Mucosa of rectum (tissue), 2 donors: ENCODE measurements at regions not wholly inside any gene's neighbourhood (a gene's known extent, or its start where the extent isn't known, plus 50 kb on each side); places are given as distances from the start of the nearest gene placed in this dataset.

ENCODE experiments used
- H3K27ac ChIP-seq, 2 donors: one replicate each; pipeline ENCODE4 v1.7.0; 2013; ENCODE audit warnings: inconsistent platforms in 2 of 2, low read depth in 2 of 2, low read length in 2 of 2
- H3K27me3 ChIP-seq, 2 donors: one replicate each; pipeline ENCODE4 v1.7.0; 2013; ENCODE audit warnings: low read length in 2 of 2; ENCODE audit not compliant: control insufficient read depth in 2 of 2, insufficient read depth in 2 of 2
- H3K36me3 ChIP-seq, 2 donors: one replicate each; pipeline ENCODE4 v1.7.0; 2013; ENCODE audit warnings: low read length in 2 of 2; ENCODE audit not compliant: control insufficient read depth in 2 of 2, insufficient read depth in 2 of 2
- H3K4me1 ChIP-seq, 2 donors: one replicate each; pipeline ENCODE4 v1.7.0; 2013; ENCODE audit warnings: low read length in 2 of 2, mild to moderate bottlenecking in 1 of 2; ENCODE audit not compliant: control insufficient read depth in 2 of 2, insufficient read depth in 2 of 2
- H3K4me3 ChIP-seq, 2 donors: one replicate each; pipeline ENCODE4 v1.7.0; 2013; ENCODE audit warnings: low read length in 2 of 2
- H3K9ac ChIP-seq, 2 donors: one replicate each; pipeline ENCODE4 v1.7.0; 2013; ENCODE audit warnings: low read length in 2 of 2, low read depth in 1 of 2, mild to moderate bottlenecking in 1 of 2
- H3K9me3 ChIP-seq, 2 donors: one replicate each; pipeline ENCODE4 v1.7.0; 2013; ENCODE audit warnings: low read length in 2 of 2; ENCODE audit not compliant: control insufficient read depth in 2 of 2
- donor health status: healthy.
- donor health status: Normal muscosa, but diverticular disease.

DNA sequence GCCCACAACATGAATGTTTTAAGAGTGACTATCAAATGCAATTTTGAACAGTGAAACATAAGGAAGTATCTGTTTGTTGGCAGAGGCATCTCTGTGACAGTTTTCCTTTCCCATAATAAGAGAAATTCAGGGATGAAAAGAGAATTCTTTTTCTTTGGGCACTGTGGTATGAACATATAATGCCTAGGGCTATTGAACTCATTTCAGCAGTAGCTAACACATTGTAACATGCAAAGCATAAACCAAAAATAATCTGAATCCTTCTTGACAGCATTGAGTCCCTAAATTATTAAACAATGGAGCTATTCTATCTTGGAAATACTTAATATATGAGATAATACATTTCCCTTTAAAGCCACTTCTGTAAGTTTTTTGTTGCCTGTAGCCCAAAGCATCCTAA, 633.0 kb upstream of the B3GALT2 start:
- no peak overlapping the region for H3K9ac ChIP-seq
- H3K27ac ChIP-seq: no peak overlapping the region
- H3K27me3 ChIP-seq: no peaks in the 10 kb centered on the region
- H3K4me3 ChIP-seq: no peak overlapping the region
- H3K4me1 ChIP-seq: no peaks in the 10 kb centered on the region
- no peaks in the 10 kb centered on the region for H3K36me3 ChIP-seq
- no peaks in the 10 kb centered on the region for H3K9me3 ChIP-seq

GRCh38 chr1:193807208-193807607, 620.8 kb upstream of the B3GALT2 start:
- no peak overlapping the region for H3K27ac ChIP-seq
- H3K9me3 ChIP-seq: no peaks in the 10 kb centered on the region
- no peak overlapping the region for H3K9ac ChIP-seq
- no peaks in the 10 kb centered on the region for H3K27me3 ChIP-seq
- H3K36me3 ChIP-seq: no peaks in the 10 kb centered on the region
- no peak overlapping the region for H3K4me3 ChIP-seq
- no peaks in the 10 kb centered on the region for H3K4me1 ChIP-seq

DNA sequence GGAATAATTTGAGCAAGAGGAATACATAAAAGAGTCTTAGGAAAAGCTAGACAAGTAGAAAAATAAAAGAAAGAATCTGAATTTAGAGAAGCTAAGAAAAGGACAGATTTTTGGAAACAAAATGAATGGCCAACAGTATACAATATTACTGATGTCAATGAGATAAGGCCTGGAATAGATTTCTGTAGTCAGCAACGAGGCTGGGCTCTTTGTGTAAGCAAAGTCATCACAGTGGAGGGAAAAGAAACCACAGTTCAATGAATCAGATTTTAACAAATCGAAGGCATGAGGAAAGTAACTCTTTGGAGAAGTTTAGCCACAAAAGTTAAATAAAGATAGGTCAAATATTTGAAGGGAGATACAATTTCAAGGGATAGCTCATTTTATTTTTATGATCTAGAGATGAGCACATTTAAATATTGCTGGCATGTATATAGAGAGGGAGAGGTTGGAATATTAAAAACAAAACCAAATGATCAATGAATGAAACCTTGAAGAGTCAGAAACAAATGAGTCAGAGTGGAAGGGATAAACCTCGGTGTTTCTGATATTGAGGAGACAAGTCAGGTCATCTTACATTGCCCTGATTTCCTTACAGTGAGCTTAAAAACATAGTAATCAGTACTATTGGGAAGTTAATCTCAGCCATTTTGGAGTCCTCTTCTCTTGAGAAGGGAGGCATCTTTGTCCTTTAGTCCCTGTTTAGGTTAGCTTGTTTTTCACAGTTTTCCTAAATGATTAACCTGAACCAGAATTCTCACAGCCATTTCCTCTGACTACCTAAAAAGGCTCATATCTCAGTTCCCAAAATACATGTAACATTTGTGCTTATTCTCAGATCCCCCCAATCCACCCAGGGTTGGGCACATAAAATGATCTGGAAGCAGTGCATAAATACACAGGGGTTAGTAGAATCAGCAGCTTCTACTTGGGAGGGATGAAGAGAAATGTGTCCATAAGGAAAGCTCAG, 620.0 kb upstream of the B3GALT2 start:
- Histone ChIP-seq H3K9me3 (no peaks in the 10 kb centered on the region), H3K27ac (no peak overlapping the region), H3K36me3 (no peaks in the 10 kb centered on the region), H3K4me1 (no peaks in the 10 kb centered on the region), H3K4me3 (no peak overlapping the region), H3K9ac (no peak overlapping the region), H3K27me3 (no peaks in the 10 kb centered on the region)

- Histone ChIP-seq H3K4me1 (no peaks in the 10 kb centered on the region), H3K4me3 (no peak overlapping the region), H3K27me3 (no peaks in the 10 kb centered on the region), H3K27ac (no peak overlapping the region), H3K36me3 (no peaks in the 10 kb centered on the region), H3K9ac (no peak overlapping the region), H3K9me3 (no peaks in the 10 kb centered on the region)
Measured at GRCh38 chr1:193799948-193800690, 613.7 kb upstream of the B3GALT2 start.

DNA sequence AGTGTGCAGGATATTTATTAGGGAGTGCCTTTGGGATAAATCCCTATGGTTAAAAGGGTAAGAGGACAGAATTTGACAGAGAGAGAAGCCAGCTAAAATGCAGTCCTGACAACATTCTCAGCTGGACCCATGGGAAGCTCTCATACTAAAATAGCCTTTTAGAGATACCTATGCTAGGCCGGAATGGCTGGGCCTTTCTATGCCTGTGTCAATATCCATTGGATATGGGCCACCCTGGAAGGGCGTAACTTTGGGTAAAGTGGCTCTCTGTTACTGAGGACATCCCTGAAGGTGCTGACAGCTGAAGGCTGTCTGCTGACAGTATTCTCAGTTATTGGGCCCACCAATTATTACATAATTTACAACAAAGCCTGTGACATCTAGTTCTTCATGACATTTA, 613.0 kb upstream of the B3GALT2 start:
- no peak overlapping the region for H3K4me3 ChIP-seq
- H3K9ac ChIP-seq: no peak overlapping the region
- H3K36me3 ChIP-seq: no peaks in the 10 kb centered on the region
- no peaks in the 10 kb centered on the region for H3K4me1 ChIP-seq
- H3K27me3 ChIP-seq: no peaks in the 10 kb centered on the region
- H3K9me3 ChIP-seq: no peaks in the 10 kb centered on the region
- H3K27ac ChIP-seq: no peak overlapping the region

DNA sequence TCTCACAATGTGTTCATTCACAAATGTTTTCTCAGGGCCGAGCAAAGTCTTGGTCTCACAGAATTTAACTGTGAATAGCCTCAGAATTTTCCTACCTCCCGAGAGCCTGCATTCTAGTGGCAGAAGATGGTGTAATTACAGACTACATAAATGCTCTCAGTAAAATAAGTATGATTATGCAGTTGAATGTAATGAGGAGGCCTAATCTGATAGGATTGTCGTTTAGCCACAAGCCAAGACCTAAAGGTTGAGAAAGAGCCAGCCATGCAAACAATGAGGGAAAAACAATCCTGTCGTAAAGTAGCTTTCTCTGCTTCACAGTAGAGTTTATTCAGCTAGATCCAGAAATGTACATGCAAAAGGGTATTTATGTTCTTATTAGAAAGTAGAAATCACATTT, 607.8 kb upstream of the B3GALT2 start:
- Histone ChIP-seq H3K27ac (peak overlapping the region in 1 of 2 donors; percentile 5), H3K9me3 (no peaks in the 10 kb centered on the region), H3K36me3 (no peaks in the 10 kb centered on the region), H3K27me3 (no peaks in the 10 kb centered on the region), H3K4me1 (peaks cover 0 to 3% of the 10 kb centered on the region in 2 donors), H3K9ac (no peak overlapping the region), H3K4me3 (no peak overlapping the region)

DNA sequence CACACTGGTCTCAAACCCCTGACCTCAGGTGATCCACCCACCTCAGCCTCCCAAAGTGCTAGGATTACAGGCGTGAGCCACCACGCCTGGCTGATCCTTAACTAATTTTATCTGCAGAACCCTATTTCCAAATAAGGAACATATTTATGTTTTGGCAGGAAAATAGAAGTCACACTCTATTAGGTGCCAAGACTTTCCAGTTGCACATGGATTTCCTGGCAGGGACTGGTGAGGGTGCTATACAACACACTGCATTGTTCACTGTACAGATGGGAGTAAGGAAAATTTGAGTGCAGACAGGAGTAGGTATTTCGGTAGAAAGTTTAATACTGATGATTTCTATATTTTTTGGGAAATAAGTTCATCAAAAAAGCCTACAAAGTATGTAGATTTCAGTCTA, 605.3 kb upstream of the B3GALT2 start:
- Histone ChIP-seq H3K9me3 (no peaks in the 10 kb centered on the region), H3K36me3 (no peaks in the 10 kb centered on the region), H3K27me3 (no peaks in the 10 kb centered on the region), H3K4me3 (no peak overlapping the region), H3K27ac (no peak overlapping the region), H3K4me1 (peaks cover 3 to 12% of the 10 kb centered on the region in 2 donors), H3K9ac (no peak overlapping the region)

- H3K36me3 ChIP-seq: no peaks in the 10 kb centered on the region
- peak overlapping the region; percentile 75 to 78 for H3K27ac ChIP-seq
- H3K9me3 ChIP-seq: no peaks in the 10 kb centered on the region
Measured at GRCh38 chr1:193787061-193787460, 600.6 kb upstream of the B3GALT2 start.

DNA sequence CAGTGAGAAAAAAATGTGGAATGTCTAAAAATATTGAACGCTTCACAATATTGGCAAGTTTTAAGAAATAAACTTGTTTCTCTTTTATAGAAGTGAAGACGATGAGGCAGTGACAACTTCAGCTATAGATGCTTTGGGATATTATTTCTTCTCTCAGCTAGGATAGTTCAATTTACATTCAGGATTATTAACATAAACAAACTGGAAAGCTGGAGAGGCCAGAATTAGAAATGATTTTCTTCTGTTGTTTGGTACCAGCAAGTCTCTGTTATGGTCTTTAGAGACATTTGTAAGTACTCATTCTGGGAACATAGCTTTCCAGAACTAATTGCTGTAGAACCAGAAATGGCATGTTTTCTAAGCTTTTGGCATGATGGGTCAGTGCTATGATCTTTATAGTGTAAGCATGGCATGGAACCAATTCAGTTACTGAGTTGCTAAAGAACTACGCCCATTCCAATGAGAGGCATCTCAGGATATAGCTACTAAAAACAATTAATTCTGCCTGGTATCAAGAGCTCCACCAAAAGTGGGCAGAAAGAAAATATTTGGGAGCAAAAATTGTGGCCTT, 599.5 kb upstream of the B3GALT2 start:
- no peak overlapping the region for H3K4me3 ChIP-seq
- no peaks in the 10 kb centered on the region for H3K9me3 ChIP-seq
- no peak overlapping the region for H3K9ac ChIP-seq
- peak overlapping the region; percentile 13 to 57 for H3K27ac ChIP-seq
- H3K36me3 ChIP-seq: no peaks in the 10 kb centered on the region
- peaks cover 11 to 23% of the 10 kb centered on the region in 2 donors for H3K4me1 ChIP-seq
- no peaks in the 10 kb centered on the region for H3K27me3 ChIP-seq

More at GRCh38 chr1:193787061-193787460, 600.6 kb upstream of the B3GALT2 start:
- Histone ChIP-seq H3K4me1 (peaks cover 11 to 23% of the 10 kb centered on the region in 2 donors), H3K9ac (no peak overlapping the region), H3K4me3 (no peak overlapping the region), H3K27me3 (no peaks in the 10 kb centered on the region)
